HG02610 (cell line): ENCODE measurements at regions not wholly inside any gene's neighbourhood (a gene's known extent, or its start where the extent isn't known, plus 50 kb on each side); places are given as distances from the start of the nearest gene placed in this dataset.

Experiments
- ATAC-seq: cut with Tn5 transposase; IDR thresholded peaks from one replicate; pipeline ENCODE4 v1.9.1; 2021; ENCODE audit warnings: mild to moderate bottlenecking, moderate library complexity; ENCODE audit not compliant: unreplicated experiment

DNA sequence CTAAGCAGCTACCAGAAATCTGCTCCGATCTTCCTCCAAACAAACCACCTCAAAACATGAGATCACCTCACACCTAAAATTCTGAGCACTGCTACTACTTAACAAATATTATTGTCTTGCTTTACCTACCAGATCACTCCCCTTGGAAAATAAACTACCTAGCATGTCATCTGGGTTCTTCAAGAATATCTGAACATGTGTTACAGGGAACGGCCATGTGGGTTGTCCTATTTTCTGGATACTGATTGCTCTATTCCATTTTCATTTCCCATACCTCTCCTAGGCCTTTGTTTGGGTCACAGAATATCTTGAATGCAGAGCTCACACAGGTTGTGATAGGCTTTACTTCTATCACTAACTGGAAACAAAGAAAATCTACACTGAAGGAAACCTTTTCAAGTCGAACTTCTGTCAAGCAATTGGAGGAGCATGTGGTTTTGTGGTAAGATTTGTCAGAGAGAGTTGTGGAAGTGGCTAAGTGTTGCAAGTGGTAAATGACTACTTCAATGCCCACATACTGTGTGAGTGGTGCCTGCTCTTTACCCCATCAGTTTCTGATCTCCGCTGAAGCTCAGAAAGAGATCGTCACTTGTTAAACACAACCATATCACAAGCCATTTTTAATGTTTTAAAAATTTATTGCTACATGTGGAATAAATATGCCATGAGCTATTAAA lies 739.1 kb upstream of the ZEB2 start:
- peak; percentile 74 for ATAC-seq

DNA sequence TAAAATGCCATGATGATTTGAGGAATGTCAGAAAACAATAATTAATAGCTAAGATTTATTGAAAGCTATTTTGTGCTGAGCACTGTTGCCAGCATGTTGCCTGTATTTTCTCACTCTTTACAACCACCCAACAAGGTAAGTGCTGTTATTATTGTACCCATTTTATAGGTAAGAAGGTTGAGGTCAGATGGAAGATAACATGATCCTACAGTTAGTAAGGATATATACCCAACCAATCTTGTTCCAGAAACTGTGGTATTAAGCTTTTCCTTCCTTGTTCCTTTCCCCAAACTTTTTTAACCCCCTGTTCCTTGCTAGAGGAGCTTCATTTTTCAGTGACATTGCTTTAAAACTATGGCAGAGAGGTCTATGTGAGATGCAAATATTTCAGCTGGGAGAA lies 738.0 kb upstream of the ZEB2 start:
- no peak for ATAC-seq

DNA sequence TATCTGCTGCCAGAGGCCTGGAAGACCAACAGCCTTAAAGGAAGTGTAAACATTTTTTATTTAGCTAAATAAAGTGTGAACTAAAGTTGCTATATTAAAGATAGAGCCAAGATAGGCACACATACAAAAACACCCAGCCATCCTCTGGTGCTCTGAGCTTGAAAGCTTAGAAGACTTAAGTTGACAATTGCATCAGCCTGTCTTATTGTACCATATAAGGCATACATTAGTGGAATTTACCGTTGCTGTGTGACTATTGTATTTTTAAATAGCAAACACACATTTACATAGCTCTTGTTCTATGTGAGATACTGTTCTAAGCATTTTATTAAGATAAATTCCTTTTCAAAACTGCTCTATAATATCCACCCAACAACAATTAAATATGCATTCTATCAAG lies 736.6 kb upstream of the ZEB2 start:
- no peak for ATAC-seq

DNA sequence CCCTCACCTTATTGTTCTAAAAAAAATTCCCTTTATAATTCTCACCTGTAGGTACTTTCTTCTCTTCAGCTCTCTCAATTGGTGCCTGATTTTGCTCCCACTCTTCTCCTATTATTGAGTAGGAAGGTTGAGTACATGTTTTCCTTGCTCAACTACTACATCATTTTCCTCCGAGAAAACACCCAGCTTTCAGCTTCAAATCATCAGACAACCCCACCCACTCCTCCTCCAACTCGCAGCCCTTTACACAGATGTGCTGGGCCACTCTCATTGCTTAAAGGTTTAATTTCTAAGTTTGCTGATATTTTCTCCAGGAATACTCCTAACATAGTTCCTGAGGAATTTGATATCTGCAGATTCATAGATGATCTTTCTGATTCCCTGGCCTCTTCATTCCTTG lies 734.4 kb upstream of the ZEB2 start:
- no peak for ATAC-seq

DNA sequence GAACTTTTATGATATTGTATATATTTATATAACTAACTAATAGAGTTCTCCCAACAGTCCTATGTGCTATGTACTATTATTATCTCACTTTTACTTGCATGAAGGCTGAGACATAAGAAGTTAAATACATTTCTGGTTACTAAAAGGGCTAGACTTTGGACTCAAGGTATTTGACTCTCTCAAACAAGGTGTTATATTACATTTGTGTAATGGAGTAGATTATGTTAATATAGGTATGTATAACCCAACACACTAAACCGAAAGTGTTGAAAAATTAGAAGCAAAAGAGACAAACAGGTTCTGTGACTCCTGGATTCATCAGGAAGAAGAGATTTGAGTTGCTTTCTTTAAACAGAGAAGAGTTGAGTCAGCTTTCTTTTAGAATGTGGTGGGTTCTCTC lies 733.6 kb upstream of the ZEB2 start:
- no peak for ATAC-seq

DNA sequence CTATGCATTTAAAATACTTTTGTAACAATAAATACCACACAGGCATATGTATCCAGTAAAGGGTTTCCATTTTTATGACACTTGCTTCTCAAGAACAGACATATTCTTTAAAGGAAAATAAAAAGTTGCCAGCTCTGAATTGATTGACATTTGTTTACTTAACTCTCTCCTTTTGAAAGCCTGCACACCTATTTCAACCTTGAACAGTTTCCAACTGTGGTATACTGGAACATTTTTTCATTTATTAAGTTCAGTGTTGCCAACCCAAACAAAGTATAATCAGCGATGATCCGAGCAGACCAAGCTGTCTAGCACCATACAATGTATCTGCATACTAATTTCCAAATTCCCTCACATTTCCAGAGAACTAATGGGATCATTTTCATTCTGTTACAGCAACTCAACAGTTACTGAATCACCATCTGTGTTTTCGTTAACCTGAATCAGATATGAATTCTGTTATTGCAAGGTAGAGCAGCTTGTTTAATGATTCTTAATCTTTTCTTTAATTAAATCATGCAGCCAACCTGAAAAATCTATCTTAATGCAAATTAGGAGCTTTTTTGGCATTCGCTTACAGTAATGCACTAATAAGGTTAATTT lies 725.5 kb upstream of the ZEB2 start:
- ATAC-seq, result no peak

DNA sequence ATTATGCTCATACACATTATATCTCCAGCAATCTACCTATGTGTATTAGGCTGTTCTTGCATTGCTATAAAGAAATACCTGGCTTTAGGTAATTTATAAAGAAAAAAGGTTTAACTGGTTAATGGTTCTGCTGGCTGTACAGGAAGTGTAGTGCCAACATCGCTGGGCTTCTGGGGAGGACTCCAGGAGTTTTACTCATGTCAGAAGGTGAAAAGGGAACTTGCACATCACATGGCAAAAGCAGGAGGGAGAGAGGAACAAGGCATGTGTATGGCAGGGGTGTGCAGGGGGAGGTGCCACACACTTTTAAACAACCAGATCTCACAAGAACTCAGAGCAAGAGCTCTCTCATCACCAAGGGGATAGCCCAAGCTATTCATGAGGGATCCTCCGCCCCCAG lies 715.4 kb upstream of the ZEB2 start:
- no peak for ATAC-seq

DNA sequence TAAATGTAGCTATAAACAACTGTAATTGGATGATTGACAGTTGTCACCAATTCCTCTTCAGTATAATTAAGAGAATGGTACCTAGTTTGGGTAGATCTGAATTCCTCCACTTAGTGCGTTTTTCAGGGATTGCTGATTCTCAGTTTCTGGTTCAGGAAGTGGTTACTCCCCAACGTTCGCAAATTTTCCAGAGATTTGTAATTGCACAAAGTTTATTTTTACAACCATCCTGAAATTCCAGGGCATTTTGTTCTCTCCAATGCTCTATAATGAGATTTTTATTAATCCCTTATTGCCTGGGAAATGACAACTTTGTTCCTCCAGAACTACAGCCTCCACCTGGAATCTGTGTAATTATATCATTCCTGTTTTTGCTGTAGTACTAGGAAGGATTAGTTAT lies 710.6 kb upstream of the ZEB2 start:
- ATAC-seq, result no peak

DNA sequence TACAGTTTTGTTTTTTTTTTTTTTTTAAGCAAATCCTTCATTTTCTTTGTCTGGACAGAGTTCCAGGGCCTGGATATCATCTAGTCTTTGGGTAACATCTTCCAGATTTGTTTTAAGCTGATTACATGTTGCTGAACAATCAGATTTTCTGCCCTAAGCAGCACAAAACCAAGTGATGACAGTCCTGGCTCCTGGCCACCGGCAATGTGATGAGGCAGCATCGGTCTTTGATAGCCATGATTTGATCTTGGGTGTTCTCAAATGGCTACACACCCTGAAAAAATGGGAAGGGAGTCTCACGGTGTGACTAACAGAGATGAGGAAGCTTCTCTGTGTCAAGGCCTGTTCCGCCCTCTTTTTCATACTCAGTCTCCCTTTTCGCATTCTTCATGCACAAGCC lies 708.6 kb upstream of the ZEB2 start:
- no peak for ATAC-seq

DNA sequence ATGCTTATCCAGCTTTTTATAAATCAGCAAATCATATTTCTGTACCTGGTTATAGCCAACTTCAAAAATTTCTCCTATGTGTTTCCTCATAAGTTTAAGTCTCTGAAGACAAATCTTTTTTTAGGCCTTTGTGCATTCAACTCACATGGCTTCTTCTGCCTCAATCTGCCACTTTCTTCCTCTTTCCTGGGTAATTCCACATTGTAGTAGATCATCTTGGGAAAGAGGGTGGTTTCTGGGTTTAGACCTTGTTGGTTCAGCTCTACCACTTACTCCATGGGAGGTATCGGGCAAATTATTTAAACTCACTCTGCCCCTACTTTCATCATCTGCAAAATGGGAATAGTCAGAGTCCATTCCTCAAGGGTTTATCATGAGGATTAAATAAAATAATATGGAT lies 707.0 kb upstream of the ZEB2 start:
- no peak for ATAC-seq

DNA sequence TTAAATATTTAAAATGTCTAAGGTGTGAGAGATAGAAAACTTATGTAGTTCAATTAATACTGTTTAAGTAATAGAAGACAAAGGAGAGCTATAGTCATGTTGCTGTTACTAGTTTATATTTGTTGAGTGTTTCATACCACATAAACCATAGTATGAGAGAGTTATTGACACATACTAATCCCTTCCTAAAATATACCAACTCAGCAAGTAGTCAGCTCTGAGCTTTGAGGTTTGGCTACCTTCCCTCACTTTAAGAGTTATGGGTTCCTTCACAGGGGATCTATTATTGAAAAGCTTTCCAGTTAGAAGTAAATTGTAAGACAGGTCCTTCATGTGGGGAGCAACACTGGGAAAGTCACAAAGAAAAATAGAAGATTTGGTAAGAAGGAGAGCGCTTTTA lies 701.6 kb upstream of the ZEB2 start:
- ATAC-seq, result no peak

DNA sequence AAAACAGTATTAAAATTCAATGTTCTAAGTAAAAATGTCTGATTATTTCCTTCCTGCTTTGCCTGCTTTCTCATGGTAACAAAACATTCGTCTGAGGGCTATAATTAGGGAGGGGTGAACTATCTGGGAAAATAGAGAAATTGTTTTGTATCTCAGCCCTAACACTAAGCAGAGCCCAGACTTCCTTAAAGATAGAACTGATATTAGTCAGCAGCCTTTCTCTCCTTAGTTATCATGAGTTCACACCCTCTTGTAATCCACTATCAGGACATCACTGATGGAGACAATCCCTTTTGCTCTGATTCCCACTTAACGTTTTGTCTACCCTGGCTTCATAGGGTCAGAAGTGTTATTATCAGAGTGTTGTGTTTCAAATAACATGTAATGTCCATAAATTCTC lies 701.1 kb upstream of the ZEB2 start:
- ATAC-seq, result no peak

DNA sequence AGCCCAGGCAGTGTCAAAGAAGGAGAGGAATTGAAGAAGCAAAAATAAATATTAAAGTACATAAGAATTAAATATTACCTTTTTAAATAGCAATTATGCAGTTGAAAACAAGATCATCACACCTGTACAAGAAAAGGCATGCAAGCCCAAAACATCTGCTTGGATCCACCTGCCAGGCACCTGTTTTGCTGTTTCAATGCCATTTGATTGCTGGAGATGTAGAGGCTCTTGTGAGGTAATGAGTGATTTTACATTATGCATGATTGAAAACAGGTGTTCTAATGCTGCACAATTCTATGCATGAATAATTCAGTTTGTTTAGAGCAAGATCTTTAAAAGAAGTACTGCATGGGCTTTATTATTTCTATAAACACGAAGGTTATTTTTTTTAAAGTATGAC lies 700.6 kb upstream of the ZEB2 start:
- ATAC-seq, result no peak

DNA sequence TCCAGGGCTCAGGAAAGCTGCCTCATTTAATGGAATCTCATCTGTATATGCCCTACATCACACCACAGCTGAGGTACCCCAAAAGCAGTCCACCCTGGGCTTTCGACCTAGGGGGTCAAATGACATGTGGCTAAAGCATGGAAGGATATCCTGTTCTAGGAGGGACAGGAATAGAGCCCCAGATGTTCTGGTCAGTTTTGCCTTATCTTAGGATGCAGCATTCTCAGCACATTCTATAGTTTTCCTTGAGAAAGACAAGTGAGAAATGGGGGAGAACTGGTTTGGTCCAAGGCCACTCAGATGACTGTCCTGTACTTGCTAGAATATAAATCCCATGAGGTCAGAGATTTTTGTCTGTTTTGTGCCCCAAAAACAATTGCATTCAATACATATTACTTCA lies 688.0 kb upstream of the ZEB2 start:
- no peak for ATAC-seq

DNA sequence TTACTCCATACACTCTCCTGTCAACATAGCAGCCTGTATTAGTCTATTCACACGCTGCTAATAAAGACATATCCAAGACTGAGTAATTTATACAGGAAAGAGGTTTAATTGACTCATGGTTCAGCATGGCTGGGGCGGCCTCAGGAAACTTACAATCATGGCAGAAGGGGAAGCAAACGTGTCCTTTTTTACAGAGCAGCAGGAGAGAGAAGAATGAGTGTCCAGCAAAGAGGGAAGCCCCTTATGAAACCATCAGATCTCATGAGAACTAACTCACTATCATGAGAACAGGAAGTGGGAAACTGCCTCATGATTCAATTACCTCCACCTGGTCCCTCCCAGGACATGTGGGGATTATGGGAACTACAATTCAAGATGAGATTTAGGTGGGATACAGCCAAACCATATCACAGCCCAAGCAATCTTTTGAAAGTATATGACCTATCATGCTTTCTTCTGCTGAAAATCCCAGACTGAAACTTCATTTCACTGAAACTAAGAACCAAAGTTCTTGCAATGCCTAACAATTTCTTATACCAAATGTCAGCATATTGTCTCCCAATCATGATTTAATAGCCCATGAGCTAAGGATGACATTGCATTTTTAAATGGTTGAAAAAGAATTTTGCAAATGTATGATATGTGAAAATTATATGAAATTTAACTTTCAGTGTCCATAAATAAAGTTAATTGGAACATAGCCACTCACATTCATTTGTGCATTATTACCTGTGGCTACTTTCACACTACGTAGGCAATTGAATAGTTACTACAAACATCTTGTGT lies 686.8 kb upstream of the ZEB2 start:
- ATAC-seq, result no peak

DNA sequence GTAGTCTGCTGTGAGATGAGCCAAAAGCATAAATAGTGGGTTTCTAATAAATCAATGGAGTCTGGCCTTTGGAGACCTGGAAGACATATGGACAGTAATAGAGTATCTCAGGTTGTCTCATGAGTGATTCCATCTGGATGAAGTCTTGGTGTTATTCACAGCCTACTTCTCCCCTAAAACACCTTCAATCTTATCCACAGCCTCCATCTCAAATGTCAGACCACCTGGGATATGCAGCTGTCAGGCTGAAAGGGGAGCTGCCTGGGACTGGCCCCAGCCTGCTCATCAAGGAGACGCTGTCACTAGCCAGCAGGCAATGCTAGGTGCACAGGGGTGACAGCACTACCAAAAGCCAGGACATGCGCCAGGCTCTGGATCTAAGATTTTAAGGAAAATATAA lies 684.0 kb upstream of the ZEB2 start:
- ATAC-seq, result no peak

DNA sequence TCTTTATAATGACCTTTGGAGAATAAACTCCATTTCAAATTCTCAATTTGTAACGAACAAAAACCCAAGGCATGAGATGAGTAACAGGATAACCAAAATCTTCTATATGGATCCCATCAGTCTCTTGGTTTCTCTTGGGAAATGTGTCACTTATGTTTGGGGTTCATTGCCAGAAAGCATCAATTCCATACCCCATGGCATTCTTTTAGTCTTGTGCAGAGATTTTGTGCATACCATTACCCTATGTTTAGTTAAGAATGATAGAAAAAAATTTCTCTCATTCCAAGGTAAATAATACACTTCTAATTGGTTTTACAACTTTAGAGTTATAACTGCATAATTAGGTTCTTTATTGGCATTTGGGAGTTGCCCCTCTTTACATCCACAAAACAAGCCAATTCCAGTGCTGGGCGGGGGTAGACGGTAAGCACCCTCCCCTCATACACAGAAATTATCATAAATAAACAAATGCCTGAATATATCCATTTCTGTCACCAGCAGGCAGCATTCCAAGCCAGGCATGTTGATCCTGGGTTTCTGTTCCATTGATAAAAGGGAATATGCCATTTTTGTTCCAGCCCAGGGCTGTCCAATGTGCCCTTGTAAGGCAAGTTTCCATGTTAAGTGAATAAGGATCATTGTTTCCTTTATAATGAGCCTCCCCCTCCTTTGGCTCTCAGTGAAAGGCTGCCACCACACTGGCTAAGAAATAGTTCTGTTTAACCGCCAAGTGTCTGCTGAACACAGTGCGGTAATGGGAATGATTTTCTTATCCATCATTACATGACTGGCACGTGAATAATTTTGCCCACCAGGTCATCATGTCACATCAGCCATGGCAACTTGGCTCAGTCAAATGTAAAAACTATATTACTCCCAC lies 680.1 kb upstream of the ZEB2 start:
- no peak for ATAC-seq

DNA sequence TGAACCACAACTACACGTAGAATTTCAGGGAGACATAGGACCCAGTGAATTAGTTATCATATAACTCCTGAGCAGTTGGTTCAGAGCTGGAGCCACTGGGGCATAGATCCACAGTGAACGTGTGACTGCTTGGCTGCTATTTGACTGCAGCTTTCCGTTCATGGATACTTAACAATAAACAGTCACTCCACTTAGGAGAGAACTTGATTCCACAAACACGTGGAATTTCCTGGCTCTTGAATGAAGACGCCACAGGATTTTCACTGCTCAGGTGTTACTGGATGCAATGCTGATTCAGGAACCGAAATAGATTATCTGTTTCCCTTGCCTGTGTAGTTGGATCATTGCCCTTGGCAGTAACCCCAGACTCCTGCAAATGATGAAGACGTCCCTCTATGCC lies 679.1 kb upstream of the ZEB2 start:
- no peak for ATAC-seq

DNA sequence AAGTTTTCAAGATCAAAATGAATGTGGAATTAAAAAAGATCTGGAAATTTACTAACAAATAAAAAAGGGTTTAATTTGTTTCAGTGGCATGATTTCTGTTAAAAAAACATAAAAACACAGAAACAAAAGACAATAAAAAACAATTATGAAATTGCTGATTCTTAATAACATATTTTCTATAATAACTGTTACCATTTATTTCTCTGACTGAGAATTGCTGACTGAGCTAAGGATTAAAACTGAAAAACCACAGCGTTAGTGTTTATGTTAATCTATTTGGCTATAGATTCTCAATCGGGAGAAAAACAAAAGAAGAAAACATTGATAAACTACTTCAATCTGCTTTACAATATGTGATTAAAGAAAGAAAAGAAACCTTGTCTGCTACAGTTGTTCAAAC lies 678.6 kb upstream of the ZEB2 start:
- ATAC-seq, result no peak

DNA sequence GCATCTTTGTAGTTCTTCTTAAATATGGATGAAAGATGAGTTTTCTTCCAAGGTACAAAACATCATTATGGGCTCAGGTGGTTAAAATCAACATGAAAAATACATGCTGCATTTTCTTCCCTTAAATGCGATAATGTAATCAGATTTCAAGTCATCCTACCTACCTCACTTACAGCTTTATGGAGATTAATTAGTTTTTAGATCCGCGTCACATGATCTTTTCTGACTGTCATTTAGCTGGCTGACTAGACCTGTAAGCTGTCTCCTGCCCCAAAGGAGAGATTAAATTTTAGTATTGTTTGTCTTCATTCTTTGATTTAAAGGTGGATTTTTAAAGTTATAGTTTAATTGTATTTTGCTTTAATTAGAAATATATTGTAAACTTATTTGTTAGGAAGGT lies 678.0 kb upstream of the ZEB2 start:
- ATAC-seq, result no peak

DNA sequence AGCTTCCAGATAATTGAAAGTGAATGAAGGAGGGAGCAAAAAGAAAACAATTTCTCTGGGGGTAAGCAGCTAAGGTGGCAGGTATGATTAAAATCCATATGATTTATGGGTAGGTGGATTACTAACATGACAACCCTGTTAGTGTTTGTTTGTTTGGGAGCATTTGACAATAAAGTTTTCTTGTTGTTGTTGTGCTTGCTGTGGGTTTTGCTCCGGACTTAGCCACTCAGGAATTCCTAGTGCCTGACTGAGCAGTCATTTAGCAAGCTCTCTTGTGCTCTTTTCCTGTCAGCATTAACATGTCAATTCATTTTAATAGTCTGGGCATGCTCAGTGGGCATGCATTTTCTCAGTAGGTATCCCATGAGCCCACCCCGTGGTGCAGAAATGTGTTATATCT lies 674.8 kb upstream of the ZEB2 start:
- ATAC-seq, result no peak
